SH-SY5Y (cell line): ENCODE measurements at regions not wholly inside any gene's neighbourhood (a gene's known extent, or its start where the extent isn't known, plus 50 kb on each side); places are given as distances from the start of the nearest gene placed in this dataset.

Experiments used
- GATA2 ChIP-seq: IDR thresholded peaks from 2 replicates; pipeline ENCODE4 v1.6.1; 2011; ENCODE audit warnings: mild to moderate bottlenecking, low read depth, low read length
- GATA3 ChIP-seq: IDR thresholded peaks from 2 replicates; pipeline ENCODE4 v1.6.1; 2011; ENCODE audit warnings: low read depth, mild to moderate bottlenecking, low read length, moderate library complexity

DNA sequence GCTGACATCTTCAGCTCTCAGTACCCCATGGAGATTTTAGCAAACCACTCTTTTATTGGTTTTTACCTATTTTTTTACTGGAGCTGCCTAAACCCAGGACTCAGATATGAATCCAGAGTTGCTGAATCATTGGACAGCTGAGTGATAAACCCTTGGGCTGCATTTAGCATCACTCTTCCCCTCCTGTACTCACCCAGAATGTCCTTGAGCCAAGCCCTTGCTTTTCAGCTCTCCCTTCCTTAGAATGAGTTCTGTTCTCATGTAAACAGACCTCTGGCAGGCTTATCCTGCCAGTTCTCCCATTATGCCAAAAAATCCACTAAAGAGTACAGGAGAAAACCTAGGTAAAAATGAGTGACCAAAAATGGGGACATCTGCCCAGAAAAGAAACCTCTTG lies 200.1 kb upstream of the POU2AF2 start:
- TF ChIP-seq GATA2: no peak
- TF ChIP-seq GATA3: no peak
